K562 (cell line): ENCODE measurements at regions not wholly inside any gene's neighbourhood (a gene's known extent, or its start where the extent isn't known, plus 50 kb on each side); places are given as distances from the start of the nearest gene placed in this dataset.

Experiments used
- ATAC-seq: fragments of 200-7000 bp; cut with Tn5 transposase; 3 replicates; pipeline ENCODE4 v1.9.1; 2020; ENCODE audit warnings: moderate library complexity
- BruUV-seq: library from RNA; stranded (reverse); fragments of 400-500 nt; replicated peaks from 2 replicates; lab custom pipeline; 2021; lab: Mats Ljungman, UMichigan
- CTCF ChIA-PET: fragments of 300-600 bp; formaldehyde crosslinking; extraction: SDS; loops from one replicate; lab custom pipeline; 2021; ENCODE audit warnings: low intra/inter-chr PET ratio; lab: Yijun Ruan, JAX
- POLR2A ChIA-PET: fragments of 300-600, 350-650 bp; sonication (Branson Sonifier 250); formaldehyde crosslinking; extraction: SDS; loops from one replicate; lab custom pipeline; 2021; ENCODE audit warnings: antibody characterized with exemption, inconsistent platforms; lab: Yijun Ruan, JAX
- DNase-seq, 4 experiments: peaks; one replicate each; pipeline versions ENCODE4 v3.0.0 to v3.0.0-alpha.2; 2011 to 2018; ENCODE audit warnings: low spot score in 3 of 4, mixed read lengths in 3 of 4; ENCODE audit errors: extremely low read depth in 1 of 4
- FAIRE-seq: peaks from 2 replicates; lab custom pipeline; 2011; peaks lifted over from hg19 to GRCh38; lab: Jason Lieb, UNC
- H2AFZ ChIP-seq: 2 replicates; pipeline ENCODE4 v1.6.0; 2011; ENCODE audit warnings: low read depth, low read length, control low read depth, inconsistent platforms
- H3K27ac ChIP-seq: fragments of 200-600 bp; 3 replicates; pipeline ENCODE4 v1.8.0; 2011; ENCODE audit warnings: low read depth, mild to moderate bottlenecking, control low read depth, inconsistent platforms, low read length, moderate library complexity, mixed read lengths; ENCODE audit errors: extremely low read depth
- H3K27me3 ChIP-seq, 2 experiments: fragments of 300-600 bp in 1 of 2; 2 replicates in 1 of 2; 3 replicates in 1 of 2; pipeline versions ENCODE4 v1.6.0 to v1.8.0; 2011; ENCODE audit warnings: inconsistent platforms in 2 of 2, low read length in 2 of 2, mild to moderate bottlenecking in 1 of 2, mixed read lengths in 1 of 2, moderate library complexity in 1 of 2; ENCODE audit not compliant: control insufficient read depth in 2 of 2, insufficient read depth in 2 of 2
- H3K36me3 ChIP-seq: fragments of 300-600 bp; 3 replicates; pipeline ENCODE4 v1.8.0; 2011; ENCODE audit warnings: mild to moderate bottlenecking, low read length, inconsistent platforms; ENCODE audit not compliant: control insufficient read depth, insufficient read depth
- H3K4me1 ChIP-seq, 2 experiments: fragments of 200-600 bp in 1 of 2; replicated peaks in 1 of 2; 2 replicates in 1 of 2; 3 replicates in 1 of 2; pipeline versions ENCODE4 v1.5.1 to v1.8.0; 2011; ENCODE audit warnings: inconsistent platforms in 2 of 2, low read length in 2 of 2, mild to moderate bottlenecking in 1 of 2, mixed read lengths in 1 of 2, moderate library complexity in 1 of 2; ENCODE audit not compliant: control insufficient read depth in 2 of 2, insufficient read depth in 2 of 2
- H3K4me2 ChIP-seq: 2 replicates; pipeline ENCODE4 v1.6.1; 2011; ENCODE audit warnings: low read length, control low read depth, inconsistent platforms, mixed read lengths; ENCODE audit not compliant: insufficient read depth
- H3K4me3 ChIP-seq: fragments of 200-600 bp; sonication (generic), shearing (Covaris generic); 2 replicates; pipeline ENCODE4 v1.5.1; 2016; ENCODE audit warnings: control low read depth, inconsistent platforms
- H3K79me2 ChIP-seq: fragments of 200-600 bp; 3 replicates; pipeline ENCODE4 v1.8.0; 2011; ENCODE audit warnings: low read length, inconsistent platforms; ENCODE audit not compliant: control insufficient read depth, insufficient read depth
- H3K9ac ChIP-seq, 2 experiments: 2 replicates each; pipeline versions ENCODE4 v1.6.0 to v1.6.1; 2011; ENCODE audit warnings: low read depth in 2 of 2, low read length in 2 of 2, control low read depth in 1 of 2, inconsistent platforms in 1 of 2, mild to moderate bottlenecking in 1 of 2, mixed read lengths in 1 of 2; ENCODE audit not compliant: insufficient read depth in 1 of 2
- H3K9me1 ChIP-seq: one replicate; pipeline ENCODE4 v1.6.0; 2011; ENCODE audit warnings: inconsistent platforms, mild to moderate bottlenecking, low read length, moderate library complexity; ENCODE audit not compliant: control insufficient read depth, insufficient read depth
- H3K9me3 ChIP-seq: replicated peaks from 2 replicates; pipeline ENCODE4 v1.5.1; 2011; ENCODE audit warnings: low read depth, low read length, inconsistent platforms; ENCODE audit not compliant: control insufficient read depth, insufficient read depth
- H4K20me1 ChIP-seq: replicated peaks from 2 replicates; pipeline ENCODE4 v1.6.1; 2011; ENCODE audit warnings: low read length, inconsistent platforms, mixed read lengths; ENCODE audit not compliant: control insufficient read depth, insufficient read depth
- RBM25 ChIP-seq: fragments of 200-400 bp; formaldehyde crosslinking; IDR thresholded peaks from 2 replicates; pipeline ENCODE4 v1.6.1; 2018; ENCODE audit warnings: low read length, low read depth, moderate library complexity; ENCODE audit not compliant: severe bottlenecking
- SMARCE1 ChIP-seq: fragments of 450-650 bp; IDR thresholded peaks from 2 replicates; pipeline ENCODE4 v1.7.1; 2016; ENCODE audit warnings: mild to moderate bottlenecking
- TCF3 ChIP-seq: sonication (generic); formaldehyde crosslinking; IDR thresholded peaks from 2 replicates; pipeline ENCODE4 v1.4.0; 2020; ENCODE audit warnings: mild to moderate bottlenecking, missing genetic modification reagents
- WGBS: fragments of 100-300 bp; shearing (Covaris generic); methylation state at CpG from one replicate; pipeline ENCODE4 v1.1.6; 2016; ENCODE audit warnings: low coverage, mixed read lengths; ENCODE audit not compliant: insufficient coverage; ENCODE audit errors: missing lambda C conversion rate; 5-methylcytosine and 5-hydroxymethylcytosine counted together
- in situ Hi-C: fragments of 300-500 bp; cut with MboI; formaldehyde crosslinking; loops from 4 replicates; pipeline ENCODE4 v1.15.0; 2018; ENCODE audit warnings: inconsistent platforms, mixed read lengths
- intact Hi-C: fragments of 100-400 bp; cut with micrococcal nuclease; formaldehyde crosslinking; loops from 2 replicates; pipeline ENCODE4 v1.14.2; 2022
- TF ChIP-seq, protein P1 (sequence below): sonication (generic); formaldehyde crosslinking; IDR thresholded peaks from 2 replicates; pipeline ENCODE4 v1.8.0; 2022; ENCODE audit warnings: mild to moderate bottlenecking, missing genetic modification reagents
- TF ChIP-seq, protein P2 (sequence below): sonication (generic); formaldehyde crosslinking; IDR thresholded peaks from 2 replicates; pipeline ENCODE4 v1.9.0; 2022; ENCODE audit warnings: mild to moderate bottlenecking, missing genetic modification reagents
- TF ChIP-seq, protein P3 (sequence below): fragments of 200-800 bp; sonication (Bioruptor generic); IDR thresholded peaks from 2 replicates; pipeline ENCODE4 v1.6.1; 2016; ENCODE audit warnings: missing genetic modification characterization, missing compliant biosample characterization

DNA sequence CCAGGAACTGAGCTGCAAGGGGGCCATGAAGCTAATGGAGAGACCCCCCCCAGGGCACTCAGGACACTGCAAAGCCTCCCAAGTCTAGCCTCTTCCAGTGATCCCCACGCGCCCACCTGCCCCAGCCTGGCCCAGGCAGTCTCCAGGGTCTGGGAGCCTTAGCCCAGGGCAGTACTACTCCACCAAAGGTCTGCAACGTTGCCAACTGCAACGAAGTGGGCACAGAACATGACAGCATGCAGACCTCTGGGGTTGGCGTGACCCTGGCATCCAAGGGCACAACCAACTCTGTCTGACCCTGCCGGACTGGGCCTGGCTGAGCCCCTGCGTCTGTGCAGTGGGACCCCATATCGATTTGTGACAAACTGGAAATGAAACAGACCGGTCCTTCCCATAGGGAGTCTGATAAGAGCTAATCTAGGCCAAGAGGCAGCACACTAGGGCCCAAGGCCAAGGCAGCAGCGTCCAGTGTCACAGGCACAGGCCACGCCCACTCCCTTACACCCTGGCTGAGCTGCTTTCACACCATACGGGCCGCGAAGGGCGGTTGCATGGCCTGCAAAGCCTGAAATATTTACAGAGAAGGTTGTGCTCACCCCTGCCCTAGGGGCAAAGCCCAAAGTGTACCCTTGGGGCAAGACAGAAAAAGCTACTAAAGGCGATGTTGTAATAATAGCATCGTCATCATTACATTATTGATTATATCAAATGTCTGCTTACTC, 76.7 kb downstream of the NCOR2 start (continued):
- TF ChIP-seq, protein P1, sequence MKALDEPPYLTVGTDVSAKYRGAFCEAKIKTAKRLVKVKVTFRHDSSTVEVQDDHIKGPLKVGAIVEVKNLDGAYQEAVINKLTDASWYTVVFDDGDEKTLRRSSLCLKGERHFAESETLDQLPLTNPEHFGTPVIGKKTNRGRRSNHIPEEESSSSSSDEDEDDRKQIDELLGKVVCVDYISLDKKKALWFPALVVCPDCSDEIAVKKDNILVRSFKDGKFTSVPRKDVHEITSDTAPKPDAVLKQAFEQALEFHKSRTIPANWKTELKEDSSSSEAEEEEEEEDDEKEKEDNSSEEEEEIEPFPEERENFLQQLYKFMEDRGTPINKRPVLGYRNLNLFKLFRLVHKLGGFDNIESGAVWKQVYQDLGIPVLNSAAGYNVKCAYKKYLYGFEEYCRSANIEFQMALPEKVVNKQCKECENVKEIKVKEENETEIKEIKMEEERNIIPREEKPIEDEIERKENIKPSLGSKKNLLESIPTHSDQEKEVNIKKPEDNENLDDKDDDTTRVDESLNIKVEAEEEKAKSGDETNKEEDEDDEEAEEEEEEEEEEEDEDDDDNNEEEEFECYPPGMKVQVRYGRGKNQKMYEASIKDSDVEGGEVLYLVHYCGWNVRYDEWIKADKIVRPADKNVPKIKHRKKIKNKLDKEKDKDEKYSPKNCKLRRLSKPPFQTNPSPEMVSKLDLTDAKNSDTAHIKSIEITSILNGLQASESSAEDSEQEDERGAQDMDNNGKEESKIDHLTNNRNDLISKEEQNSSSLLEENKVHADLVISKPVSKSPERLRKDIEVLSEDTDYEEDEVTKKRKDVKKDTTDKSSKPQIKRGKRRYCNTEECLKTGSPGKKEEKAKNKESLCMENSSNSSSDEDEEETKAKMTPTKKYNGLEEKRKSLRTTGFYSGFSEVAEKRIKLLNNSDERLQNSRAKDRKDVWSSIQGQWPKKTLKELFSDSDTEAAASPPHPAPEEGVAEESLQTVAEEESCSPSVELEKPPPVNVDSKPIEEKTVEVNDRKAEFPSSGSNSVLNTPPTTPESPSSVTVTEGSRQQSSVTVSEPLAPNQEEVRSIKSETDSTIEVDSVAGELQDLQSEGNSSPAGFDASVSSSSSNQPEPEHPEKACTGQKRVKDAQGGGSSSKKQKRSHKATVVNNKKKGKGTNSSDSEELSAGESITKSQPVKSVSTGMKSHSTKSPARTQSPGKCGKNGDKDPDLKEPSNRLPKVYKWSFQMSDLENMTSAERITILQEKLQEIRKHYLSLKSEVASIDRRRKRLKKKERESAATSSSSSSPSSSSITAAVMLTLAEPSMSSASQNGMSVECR (CRISPR knock-in tag) = 0 out of 2 replicates have a peak, but pooled peaks have one; percentile 46
- TF ChIP-seq, protein P2, sequence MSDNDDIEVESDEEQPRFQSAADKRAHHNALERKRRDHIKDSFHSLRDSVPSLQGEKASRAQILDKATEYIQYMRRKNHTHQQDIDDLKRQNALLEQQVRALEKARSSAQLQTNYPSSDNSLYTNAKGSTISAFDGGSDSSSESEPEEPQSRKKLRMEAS (CRISPR knock-in tag) = peak; percentile 59

DNA sequence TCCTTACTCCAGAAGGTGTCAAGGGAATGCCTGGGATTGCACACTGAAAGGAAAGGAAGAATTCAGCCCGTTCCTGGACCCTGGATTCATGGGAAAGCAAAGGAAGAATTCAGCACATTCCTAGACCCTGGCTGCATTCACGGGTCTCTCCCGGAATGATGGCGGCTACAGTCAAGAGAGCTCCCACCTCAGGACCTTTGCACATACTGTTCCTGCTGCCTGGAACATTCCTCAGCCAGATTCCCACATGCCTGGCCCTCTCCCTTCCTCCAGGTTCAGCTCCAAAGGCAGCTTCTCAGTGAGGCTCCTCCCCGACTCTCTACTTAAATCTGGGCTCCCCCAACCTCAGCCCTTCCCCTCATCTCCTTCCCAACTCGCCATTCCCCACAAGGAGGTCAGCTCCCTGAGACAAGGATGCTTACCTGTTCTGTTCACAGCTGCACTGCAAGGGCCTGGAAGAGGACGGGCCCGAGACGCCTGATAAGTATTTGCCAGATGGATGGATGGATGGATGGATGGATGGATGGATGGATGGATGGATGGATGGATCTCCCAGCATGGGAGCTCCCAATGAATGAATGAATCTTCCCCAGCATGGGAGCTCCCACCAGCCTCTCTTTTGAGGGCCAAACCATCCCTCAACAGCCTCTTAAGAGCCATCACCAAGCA, 77.4 kb downstream of the NCOR2 start:
- ATAC-seq (no peak), FAIRE-seq (no peak), DNase-seq (no peak)
- Histone ChIP-seq H3K36me3 (peaks cover 38% of the 10 kb centered on the region; the same call in 2 of the 3 replicates), H4K20me1 (peaks cover 51% of the 10 kb centered on the region), H3K79me2 (peaks cover 46% of the 10 kb centered on the region), H3K27me3 (no peaks in the 10 kb centered on the region), H3K9me3 (no peaks in the 10 kb centered on the region), H3K4me1 (peaks cover 48 to 81% of the 10 kb centered on the region in 2 experiments), H3K27ac (no peak overlapping the region)
- intact Hi-C loops = loop anchor here (5.0 kb wide), 1 partner anchor 77 kb away; the partner anchor contains the start of gene NCOR2
- POLR2A ChIA-PET = interaction anchor here (0.6 to 1.2 kb wide), 5 partner anchors 9 to 86 kb away, joined by 3 to 4 read pairs (median 3); no protein-coding TSS in a partner anchor
- in situ Hi-C loops = no loop called here
- TF ChIP-seq RBM25 = peak; percentile 79
- no peak for TF ChIP-seq TCF3
- TF ChIP-seq, protein P3, sequence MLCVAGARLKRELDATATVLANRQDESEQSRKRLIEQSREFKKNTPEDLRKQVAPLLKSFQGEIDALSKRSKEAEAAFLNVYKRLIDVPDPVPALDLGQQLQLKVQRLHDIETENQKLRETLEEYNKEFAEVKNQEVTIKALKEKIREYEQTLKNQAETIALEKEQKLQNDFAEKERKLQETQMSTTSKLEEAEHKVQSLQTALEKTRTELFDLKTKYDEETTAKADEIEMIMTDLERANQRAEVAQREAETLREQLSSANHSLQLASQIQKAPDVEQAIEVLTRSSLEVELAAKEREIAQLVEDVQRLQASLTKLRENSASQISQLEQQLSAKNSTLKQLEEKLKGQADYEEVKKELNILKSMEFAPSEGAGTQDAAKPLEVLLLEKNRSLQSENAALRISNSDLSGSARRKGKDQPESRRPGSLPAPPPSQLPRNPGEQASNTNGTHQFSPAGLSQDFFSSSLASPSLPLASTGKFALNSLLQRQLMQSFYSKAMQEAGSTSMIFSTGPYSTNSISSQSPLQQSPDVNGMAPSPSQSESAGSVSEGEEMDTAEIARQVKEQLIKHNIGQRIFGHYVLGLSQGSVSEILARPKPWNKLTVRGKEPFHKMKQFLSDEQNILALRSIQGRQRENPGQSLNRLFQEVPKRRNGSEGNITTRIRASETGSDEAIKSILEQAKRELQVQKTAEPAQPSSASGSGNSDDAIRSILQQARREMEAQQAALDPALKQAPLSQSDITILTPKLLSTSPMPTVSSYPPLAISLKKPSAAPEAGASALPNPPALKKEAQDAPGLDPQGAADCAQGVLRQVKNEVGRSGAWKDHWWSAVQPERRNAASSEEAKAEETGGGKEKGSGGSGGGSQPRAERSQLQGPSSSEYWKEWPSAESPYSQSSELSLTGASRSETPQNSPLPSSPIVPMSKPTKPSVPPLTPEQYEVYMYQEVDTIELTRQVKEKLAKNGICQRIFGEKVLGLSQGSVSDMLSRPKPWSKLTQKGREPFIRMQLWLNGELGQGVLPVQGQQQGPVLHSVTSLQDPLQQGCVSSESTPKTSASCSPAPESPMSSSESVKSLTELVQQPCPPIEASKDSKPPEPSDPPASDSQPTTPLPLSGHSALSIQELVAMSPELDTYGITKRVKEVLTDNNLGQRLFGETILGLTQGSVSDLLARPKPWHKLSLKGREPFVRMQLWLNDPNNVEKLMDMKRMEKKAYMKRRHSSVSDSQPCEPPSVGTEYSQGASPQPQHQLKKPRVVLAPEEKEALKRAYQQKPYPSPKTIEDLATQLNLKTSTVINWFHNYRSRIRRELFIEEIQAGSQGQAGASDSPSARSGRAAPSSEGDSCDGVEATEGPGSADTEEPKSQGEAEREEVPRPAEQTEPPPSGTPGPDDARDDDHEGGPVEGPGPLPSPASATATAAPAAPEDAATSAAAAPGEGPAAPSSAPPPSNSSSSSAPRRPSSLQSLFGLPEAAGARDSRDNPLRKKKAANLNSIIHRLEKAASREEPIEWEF (CRISPR knock-in tag) = no peak
- TF ChIP-seq SMARCE1 = no peak
- TF ChIP-seq, all 486 proteins: peak for 1
- 0 out of 4 replicates have a peak overlapping the region, but pooled peaks of 1 of the 2 experiments have one; percentile 75 for H3K9ac ChIP-seq
- H3K4me3 ChIP-seq = no peak overlapping the region
- peaks cover 9% of the 10 kb centered on the region for H3K9me1 ChIP-seq
- BruUV-seq = no TSS peak
- no peak overlapping the region for H2AFZ ChIP-seq
- no peak overlapping the region for H3K4me2 ChIP-seq
- WGBS = 70% methylated on average over 9 of the region's 9 CpGs
- CTCF ChIA-PET = no interaction called here
